NCI-H2227 (cell line): ENCODE measurements at regions not wholly inside any gene's neighbourhood (a gene's known extent, or its start where the extent isn't known, plus 50 kb on each side); places are given as distances from the start of the nearest gene placed in this dataset.

ENCODE experiments used
- DNase-seq: peaks from one replicate; lab custom pipeline; 2025; ENCODE audit not compliant: unreplicated experiment; lab: John Stamatoyannopoulos, UW

DNA sequence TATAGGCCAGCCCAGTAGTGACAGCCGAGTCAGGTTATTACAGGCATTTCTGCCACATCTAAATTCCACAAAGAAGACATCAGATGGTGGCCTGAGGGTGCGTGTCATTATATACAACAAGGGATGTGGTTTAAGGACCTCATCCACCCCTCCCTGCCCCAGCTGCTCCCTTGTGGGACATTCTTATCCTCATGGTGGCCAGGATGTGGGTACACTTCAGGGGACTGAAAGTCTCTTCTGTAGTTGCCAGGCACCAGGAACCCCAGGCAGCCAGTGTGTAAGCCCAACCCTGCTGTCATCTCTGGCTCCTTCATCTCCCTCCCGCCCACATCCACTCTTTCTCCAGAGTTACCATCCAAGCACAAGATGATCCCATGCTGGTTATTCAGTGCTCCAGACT is 224.9 kb upstream of the TOPAZ1 start:
- no peak for DNase-seq

DNA sequence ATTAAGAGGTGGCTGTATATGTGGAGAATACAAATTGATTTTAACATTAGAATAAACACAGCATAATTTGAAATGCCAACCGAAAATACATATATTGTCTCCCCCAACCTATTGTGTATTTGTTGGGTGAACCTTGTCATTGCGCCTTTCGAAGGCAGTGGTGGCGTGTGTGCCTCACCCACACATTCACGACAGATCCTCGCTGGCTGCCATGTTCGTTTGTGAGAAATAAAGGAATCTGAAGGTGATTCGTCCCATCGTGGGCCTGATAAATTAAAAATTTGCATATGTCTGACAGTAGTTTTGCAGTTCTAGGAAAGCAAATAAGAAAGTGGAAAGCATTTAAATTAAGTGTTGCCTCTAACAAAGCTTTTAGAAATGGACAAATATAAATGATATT is 222.8 kb upstream of the TOPAZ1 start:
- no peak for DNase-seq

GRCh38 chr3:44019736-44020135 is 221.9 kb upstream of the TOPAZ1 start:
- peak; percentile 64 for DNase-seq

GRCh38 chr3:44020143-44020542 is 221.5 kb upstream of the TOPAZ1 start:
- no peak for DNase-seq

DNA sequence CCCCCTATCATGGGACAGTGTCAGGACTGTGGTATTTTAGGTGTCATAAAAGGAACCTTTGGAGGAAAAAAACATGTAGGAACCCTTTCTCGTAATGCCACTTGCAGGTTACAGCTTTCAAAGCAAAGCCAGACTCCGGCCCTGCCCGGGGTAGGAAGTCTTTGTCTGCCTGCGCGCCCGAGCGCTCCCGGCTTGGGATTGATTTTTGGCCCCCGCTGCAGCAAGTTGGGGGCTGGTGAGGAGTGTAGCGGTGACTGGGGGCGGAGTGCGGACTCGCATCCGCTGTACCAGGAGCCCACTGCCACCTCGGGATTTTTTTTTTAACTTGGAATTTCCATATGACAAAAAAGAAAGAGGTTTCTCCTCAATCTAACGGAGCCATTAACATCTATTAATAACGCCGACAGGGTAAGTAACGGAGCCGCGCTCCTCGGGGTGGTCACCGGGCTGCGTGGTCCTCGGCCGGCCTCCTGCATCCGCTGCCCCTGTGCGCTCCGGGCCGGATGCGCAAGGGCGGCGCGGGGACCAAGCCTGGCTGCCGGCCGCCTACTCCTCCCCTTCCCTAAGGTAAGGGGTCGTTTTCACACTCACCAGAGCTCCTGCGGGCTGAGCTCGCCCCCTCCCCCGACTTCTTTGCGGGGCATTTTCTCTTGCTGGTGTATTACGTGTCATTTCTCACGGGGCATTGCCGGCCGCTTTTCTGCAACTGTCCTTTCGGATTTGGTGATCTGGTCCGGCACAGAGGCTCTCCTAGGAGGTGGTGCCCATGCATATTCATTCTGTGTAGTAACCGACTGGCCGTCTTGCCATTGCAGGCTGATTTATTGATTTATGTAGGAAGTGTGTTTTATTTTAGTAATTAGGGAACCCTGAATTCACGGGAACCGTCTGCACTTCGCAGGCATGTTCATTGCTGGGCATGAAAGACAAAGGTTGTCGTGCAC is 219.8 kb upstream of the TOPAZ1 start:
- DNase-seq: no peak

- no peak for DNase-seq
Observed at GRCh38 chr3:44023961-44024593, 217.6 kb upstream of the TOPAZ1 start.

GRCh38 chr3:44026220-44026865 is 215.3 kb upstream of the TOPAZ1 start:
- no peak for DNase-seq

- DNase-seq: no peak
Observed at GRCh38 chr3:44029100-44029499, 212.6 kb upstream of the TOPAZ1 start.

GRCh38 chr3:44030285-44030684 is 211.4 kb upstream of the TOPAZ1 start:
- no peak for DNase-seq

GRCh38 chr3:44030687-44031305 is 210.9 kb upstream of the TOPAZ1 start:
- DNase-seq: no peak

DNA sequence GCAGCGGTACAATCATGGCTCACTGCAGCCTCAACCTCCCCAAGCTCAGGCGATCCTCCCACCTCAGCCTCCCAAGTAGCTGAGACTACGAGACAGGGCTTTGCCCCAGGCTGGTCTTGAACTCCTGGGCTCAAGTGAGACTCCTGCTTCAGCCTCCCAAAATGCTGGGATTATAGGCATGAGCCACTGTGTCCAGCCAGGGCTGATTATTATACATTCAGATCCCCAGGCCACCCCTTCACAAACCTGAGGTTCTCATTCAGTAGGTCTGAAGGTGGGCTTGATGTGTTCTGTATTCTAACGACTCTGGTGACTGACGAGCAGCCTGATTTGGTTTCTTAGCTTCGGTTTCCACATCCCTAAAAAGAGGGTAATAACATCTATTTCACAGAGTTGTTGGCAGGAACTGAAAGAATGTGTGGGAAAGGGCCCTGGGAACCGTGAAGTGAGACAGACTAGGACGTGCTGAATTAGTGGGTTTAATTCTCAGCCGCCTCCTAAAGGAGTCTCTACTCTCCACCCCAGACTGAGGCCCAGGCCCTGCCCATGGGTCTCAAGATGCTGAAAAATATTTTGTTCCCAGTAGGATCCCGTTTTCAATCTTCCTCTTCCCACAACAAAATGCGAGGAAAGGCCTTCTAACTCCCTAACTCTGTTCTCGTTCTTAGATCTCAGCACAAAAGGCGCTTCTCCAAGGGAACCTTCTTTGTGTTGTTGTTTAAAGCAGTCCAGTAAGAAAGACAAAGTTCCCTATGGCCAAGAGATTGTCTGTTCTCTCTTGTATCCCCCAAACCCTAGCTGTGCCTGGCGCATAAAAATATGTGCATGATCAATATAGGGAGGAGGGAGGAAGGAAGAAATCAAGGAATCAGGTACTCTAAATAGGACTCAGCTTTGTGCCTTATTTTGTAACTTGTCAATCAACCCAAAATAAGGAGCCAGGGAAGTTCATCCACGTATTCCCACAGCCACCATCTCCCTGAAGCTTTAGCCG is 210.0 kb upstream of the TOPAZ1 start:
- no peak for DNase-seq

GRCh38 chr3:44032487-44032886 is 209.2 kb upstream of the TOPAZ1 start:
- DNase-seq: no peak

GRCh38 chr3:44033123-44033522 is 208.6 kb upstream of the TOPAZ1 start:
- no peak for DNase-seq

- DNase-seq: no peak
Observed at GRCh38 chr3:44036850-44037249, 204.8 kb upstream of the TOPAZ1 start.

DNA sequence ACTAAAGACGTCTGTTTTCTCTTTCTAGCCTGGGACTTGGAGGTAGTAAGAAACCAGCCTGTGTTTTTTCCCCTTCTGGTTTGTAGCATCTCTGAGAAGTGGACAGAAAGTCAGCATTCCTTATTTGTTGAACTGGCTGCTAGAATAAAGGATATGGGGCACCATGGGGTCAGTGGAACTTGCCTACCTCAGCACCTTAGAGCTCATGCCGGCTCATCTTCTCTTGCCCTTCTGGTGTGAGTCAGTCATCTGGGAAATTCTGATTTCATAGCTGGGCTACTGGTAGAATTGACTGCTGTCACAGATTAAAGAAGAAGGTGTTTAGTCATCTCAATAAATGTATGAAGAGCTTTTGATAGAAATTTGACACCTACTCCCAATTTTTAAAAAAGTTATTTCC is 202.7 kb upstream of the TOPAZ1 start:
- no peak for DNase-seq

GRCh38 chr3:44041726-44042125 is 200.0 kb upstream of the TOPAZ1 start:
- no peak for DNase-seq

DNA sequence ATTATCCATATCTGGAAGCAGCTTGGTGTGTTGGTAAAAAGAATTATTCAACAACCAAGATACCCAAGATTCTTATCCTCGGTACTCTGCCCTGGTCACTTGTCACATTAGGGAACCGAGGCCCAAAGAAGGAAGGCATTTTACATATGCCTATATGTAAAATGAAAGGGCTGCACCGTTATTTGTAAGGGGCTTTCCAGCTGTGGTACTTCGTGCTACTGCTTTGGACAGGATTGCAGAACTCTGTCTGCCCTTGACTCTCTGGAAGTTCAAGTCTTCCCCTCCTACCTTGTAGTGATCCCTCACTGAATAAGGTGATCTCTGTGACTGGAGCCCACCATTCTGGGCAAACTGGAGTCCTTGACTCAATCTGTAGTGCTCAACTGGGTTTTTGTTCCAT is 198.9 kb upstream of the TOPAZ1 start:
- DNase-seq: no peak

GRCh38 chr3:44045476-44046275 is 196.0 kb upstream of the TOPAZ1 start:
- DNase-seq: no peak

GRCh38 chr3:44047796-44048195 is 193.9 kb upstream of the TOPAZ1 start:
- DNase-seq: no peak
